ENCODE measurements at regions not wholly inside any gene's neighbourhood (a gene's known extent, or its start where the extent isn't known, plus 50 kb on each side); places are given as distances from the start of the nearest gene placed in this dataset.

DNA sequence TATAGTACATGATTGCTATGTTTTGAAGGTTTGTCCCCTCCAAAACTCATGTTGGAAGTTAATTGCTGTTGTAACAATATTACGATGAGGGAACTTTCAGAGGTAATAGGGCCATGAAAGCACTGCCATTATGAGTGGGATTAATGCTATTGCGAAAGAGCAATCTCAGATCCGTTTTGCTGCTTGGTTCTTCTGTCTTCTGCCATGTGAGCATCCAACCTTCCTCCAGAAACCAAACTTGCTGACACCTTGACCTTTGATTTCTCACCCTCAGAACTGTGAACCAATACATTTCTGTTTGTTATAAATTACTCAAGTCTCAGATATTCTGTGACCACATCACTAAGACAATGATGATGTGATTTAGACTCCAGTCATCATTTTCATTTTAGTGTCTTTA is 2590.9 kb downstream of the PCDH9 start:
- TF ChIP-seq FOXP2 (optimal IDR thresholded peaks at IDR 0.05; ENCODE audit: control extremely low read depth, extremely low read length, insufficient read depth) (no peak), POLR2AphosphoS5 (IDR thresholded peaks at IDR 0.05; ENCODE audit: borderline replicate concordance, low read depth, low read length) (no peak)
